Testis (tissue), 2 donors: ENCODE measurements at regions not wholly inside any gene's neighbourhood (a gene's known extent, or its start where the extent isn't known, plus 50 kb on each side); places are given as distances from the start of the nearest gene placed in this dataset.

Experiments used
- DNase-seq: peaks from one replicate; pipeline ENCODE4 v3.0.0-alpha.2; 2019
- H3K27ac ChIP-seq, 2 donors: fragments of 200-600 bp; sonication (generic); one replicate each; pipeline ENCODE4 v1.5.1; 2019
- H3K27me3 ChIP-seq: fragments of 200-600 bp; sonication (generic); one replicate; pipeline ENCODE4 v1.5.1; 2019
- H3K36me3 ChIP-seq: fragments of 200-600 bp; sonication (generic); one replicate; pipeline ENCODE4 v1.5.1; 2017; ENCODE audit warnings: low read depth; ENCODE audit errors: missing control alignments
- H3K4me1 ChIP-seq: fragments of 200-600 bp; sonication (generic); one replicate; pipeline ENCODE4 v1.5.1; 2019
- H3K4me3 ChIP-seq, 2 donors: fragments of 200-600 bp; sonication (generic); one replicate each; pipeline ENCODE4 v1.5.1; 2017 to 2019
- H3K9me3 ChIP-seq: fragments of 200-600 bp; sonication (generic); one replicate; pipeline ENCODE4 v1.5.1; 2017
- CTCF ChIP-seq, 3 experiments: fragments of 450-650 bp in 2 of 3; fragments of 200-600 bp in 1 of 3; sonication (generic) in 1 of 3; IDR thresholded peaks; one replicate each; pipeline ENCODE4 v1.5.1; 2016 to 2019; ENCODE audit warnings: antibody characterized with exemption in 3 of 3, mild to moderate bottlenecking in 2 of 3, moderate library complexity in 1 of 3
- POLR2A ChIP-seq: fragments of 450-650 bp; IDR thresholded peaks from one replicate; pipeline ENCODE4 v1.6.1; 2017; ENCODE audit warnings: antibody characterized with exemption, mild to moderate bottlenecking, moderate library complexity
- WGBS, 2 donors: methylation state at CpG; one replicate each; pipeline ENCODE4 v1.1.5; 2018; 5-methylcytosine and 5-hydroxymethylcytosine counted together
- intact Hi-C: fragments of 100-400 bp; cut with DNase I; formaldehyde crosslinking; loops from one replicate; pipeline ENCODE4 v1.15.1; 2023; ENCODE audit warnings: low total_unique reads

GRCh38 chr16:52376676-52377280, 170.2 kb downstream of the TOX3 start:
- Histone ChIP-seq H3K27ac (no peak overlapping the region), H3K9me3 (no peaks in the 10 kb centered on the region), H3K4me1 (no peaks in the 10 kb centered on the region), H3K36me3 (no peaks in the 10 kb centered on the region), H3K4me3 (no peak overlapping the region), H3K27me3 (no peaks in the 10 kb centered on the region)
- TF ChIP-seq CTCF (IDR thresholded peaks at IDR 0.05) (no peak), POLR2A (no peak)
- no peak for DNase-seq
- intact Hi-C loops, result no loop called here
- 59 to 66% methylated on average over 9 of the region's 9 CpGs for WGBS, 2 donors

GRCh38 chr16:52372313-52372712, 174.6 kb downstream of the TOX3 start:
- H3K9me3 ChIP-seq, result no peaks in the 10 kb centered on the region
- no peaks in the 10 kb centered on the region for H3K4me1 ChIP-seq
- DNase-seq, result no peak
- TF ChIP-seq POLR2A, result no peak
- TF ChIP-seq CTCF (IDR thresholded peaks at IDR 0.05), result no peak
- no peaks in the 10 kb centered on the region for H3K36me3 ChIP-seq
- no peak overlapping the region for H3K4me3 ChIP-seq
- intact Hi-C loops, result no loop called here
- H3K27me3 ChIP-seq, result no peaks in the 10 kb centered on the region
- H3K27ac ChIP-seq, result no peak overlapping the region

GRCh38 chr16:52368859-52369258, 178.1 kb downstream of the TOX3 start:
- 30 to 40% methylated on average over 4 of the region's 4 CpGs for WGBS, 2 donors
- Histone ChIP-seq H3K36me3 (no peaks in the 10 kb centered on the region), H3K4me3 (no peak overlapping the region), H3K27me3 (no peaks in the 10 kb centered on the region), H3K9me3 (no peaks in the 10 kb centered on the region), H3K4me1 (no peaks in the 10 kb centered on the region), H3K27ac (no peak overlapping the region)
- intact Hi-C loops, result no loop called here
- no peak for DNase-seq
- TF ChIP-seq POLR2A (no peak), CTCF (IDR thresholded peaks at IDR 0.05) (no peak)

GRCh38 chr16:52367821-52368220, 179.1 kb downstream of the TOX3 start:
- H3K36me3 ChIP-seq, result no peaks in the 10 kb centered on the region
- TF ChIP-seq POLR2A (no peak), CTCF (IDR thresholded peaks at IDR 0.05) (no peak)
- no peak overlapping the region for H3K27ac ChIP-seq
- intact Hi-C loops, result no loop called here
- H3K9me3 ChIP-seq, result no peaks in the 10 kb centered on the region
- no peak for DNase-seq
- no peak overlapping the region for H3K4me3 ChIP-seq
- no peaks in the 10 kb centered on the region for H3K4me1 ChIP-seq
- no peaks in the 10 kb centered on the region for H3K27me3 ChIP-seq
- WGBS, 2 donors, result 55 to 63% methylated on average over 2 of the region's 2 CpGs

GRCh38 chr16:52366983-52367382, 180.0 kb downstream of the TOX3 start:
- WGBS, 2 donors, result 67 to 70% methylated on average over 1 of the region's 1 CpG
- Histone ChIP-seq H3K4me3 (no peak overlapping the region), H3K27me3 (no peaks in the 10 kb centered on the region), H3K4me1 (no peaks in the 10 kb centered on the region), H3K27ac (no peak overlapping the region), H3K36me3 (no peaks in the 10 kb centered on the region), H3K9me3 (no peaks in the 10 kb centered on the region)
- TF ChIP-seq POLR2A (no peak), CTCF (IDR thresholded peaks at IDR 0.05) (no peak)
- no peak for DNase-seq
- intact Hi-C loops, result no loop called here
